ENCODE measurements at regions not wholly inside any gene's neighbourhood (a gene's known extent, or its start where the extent isn't known, plus 50 kb on each side); places are given as distances from the start of the nearest gene placed in this dataset.

DNA sequence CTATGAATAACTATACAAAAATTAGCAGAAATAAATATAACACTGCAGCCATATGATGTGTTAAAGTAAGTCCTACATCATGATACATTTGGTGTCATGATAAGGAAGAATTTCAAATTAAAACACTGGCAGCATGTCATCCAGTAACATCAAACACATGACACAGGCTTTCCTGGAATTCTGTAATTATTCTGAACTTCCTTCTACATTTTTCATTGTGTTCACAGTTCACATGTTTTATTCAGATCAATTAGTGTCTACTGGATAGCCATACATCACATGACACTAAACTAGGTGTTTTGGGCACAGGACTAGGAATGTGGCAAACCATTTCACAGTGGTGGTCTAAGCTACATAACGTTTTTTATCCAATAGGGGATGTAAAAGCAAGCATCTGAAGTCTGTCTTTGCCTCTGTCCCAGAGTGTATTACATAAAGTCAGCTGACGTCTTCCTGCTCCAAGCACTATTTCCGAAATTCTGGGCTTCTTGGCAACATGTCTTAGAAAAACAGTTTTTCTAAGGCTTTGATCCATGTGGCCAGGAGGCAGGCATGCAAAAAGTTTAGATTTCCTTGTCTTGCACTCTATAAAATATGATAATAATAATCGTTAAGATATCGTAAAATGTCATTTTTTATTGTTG, 707.9 kb downstream of the CENPC start:
- TF ChIP-seq, protein P1, sequence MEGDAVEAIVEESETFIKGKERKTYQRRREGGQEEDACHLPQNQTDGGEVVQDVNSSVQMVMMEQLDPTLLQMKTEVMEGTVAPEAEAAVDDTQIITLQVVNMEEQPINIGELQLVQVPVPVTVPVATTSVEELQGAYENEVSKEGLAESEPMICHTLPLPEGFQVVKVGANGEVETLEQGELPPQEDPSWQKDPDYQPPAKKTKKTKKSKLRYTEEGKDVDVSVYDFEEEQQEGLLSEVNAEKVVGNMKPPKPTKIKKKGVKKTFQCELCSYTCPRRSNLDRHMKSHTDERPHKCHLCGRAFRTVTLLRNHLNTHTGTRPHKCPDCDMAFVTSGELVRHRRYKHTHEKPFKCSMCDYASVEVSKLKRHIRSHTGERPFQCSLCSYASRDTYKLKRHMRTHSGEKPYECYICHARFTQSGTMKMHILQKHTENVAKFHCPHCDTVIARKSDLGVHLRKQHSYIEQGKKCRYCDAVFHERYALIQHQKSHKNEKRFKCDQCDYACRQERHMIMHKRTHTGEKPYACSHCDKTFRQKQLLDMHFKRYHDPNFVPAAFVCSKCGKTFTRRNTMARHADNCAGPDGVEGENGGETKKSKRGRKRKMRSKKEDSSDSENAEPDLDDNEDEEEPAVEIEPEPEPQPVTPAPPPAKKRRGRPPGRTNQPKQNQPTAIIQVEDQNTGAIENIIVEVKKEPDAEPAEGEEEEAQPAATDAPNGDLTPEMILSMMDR (conservative IDR thresholded peaks at IDR 0.05; ENCODE audit: low read depth, low read length): no peak
- no peak overlapping the region for H3K4me3 ChIP-seq (ENCODE audit: low read depth, low read length)
- DNase-seq (ENCODE audit: low read depth): no peak

DNA sequence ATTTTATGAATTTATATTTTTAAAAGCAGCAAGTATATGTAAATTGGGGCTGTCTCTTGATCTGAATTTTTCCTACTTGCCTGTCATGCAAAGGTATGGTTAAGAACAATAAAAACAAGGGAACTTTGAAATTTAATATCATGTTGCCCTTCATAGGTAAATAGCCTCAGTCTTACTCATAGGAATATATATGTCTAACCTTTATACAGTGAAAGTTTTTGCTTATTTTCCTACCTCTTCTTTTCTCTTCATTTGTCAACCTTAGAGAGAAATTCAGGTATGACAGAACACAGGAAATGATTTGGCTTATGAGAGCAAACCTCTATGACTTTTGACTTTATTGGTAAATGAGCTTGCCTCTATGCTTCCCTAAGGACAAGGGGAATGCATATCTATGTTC, 716.0 kb downstream of the CENPC start:
- TF ChIP-seq, protein P1 (conservative IDR thresholded peaks at IDR 0.05; ENCODE audit: low read depth, low read length): no peak
- DNase-seq (ENCODE audit: low read depth): no peak
- H3K4me3 ChIP-seq (ENCODE audit: low read depth, low read length): no peak overlapping the region

DNA sequence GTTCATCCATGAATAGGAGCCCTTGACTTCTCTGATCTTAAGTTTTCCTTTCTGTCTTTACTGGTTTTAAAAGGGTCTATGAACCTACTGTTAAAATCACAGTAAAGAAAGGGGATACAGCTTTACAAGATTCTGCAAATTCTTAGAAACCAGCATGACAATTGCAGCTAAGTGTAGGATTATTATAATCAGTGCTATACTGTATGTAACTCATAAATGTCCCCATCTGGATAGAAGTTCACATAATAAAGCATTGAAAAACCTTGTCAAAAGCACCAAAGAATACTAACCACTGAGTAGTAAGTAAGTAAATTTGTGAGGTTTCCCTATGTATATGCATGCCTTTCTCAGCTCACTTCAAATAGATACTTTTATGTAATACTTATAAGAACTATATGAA, 724.6 kb downstream of the CENPC start:
- no peak overlapping the region for H3K4me3 ChIP-seq (ENCODE audit: low read depth, low read length)
- TF ChIP-seq, protein P1 (conservative IDR thresholded peaks at IDR 0.05; ENCODE audit: low read depth, low read length): no peak
- DNase-seq (ENCODE audit: low read depth): no peak

DNA sequence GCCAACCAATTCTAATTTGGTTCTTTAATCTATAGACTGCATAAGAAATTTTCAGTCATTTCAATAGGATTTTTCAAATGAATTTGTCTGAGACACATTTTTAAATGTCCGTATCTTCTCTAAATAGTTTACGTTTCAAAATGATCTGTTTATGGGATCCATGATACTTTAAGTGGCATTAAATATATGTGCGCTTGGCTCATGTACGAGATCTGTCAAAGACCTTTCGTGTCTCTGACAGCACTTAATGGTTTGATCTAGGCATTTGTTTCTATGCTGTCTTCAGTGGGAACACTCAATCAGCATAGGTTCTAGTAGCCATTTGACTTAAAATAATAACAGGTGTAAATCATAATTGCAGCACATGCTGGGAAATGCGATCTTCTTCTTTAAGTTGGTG, 731.0 kb downstream of the CENPC start:
- TF ChIP-seq, protein P1 (conservative IDR thresholded peaks at IDR 0.05; ENCODE audit: low read depth, low read length): no peak
- DNase-seq (ENCODE audit: low read depth): no peak

DNA sequence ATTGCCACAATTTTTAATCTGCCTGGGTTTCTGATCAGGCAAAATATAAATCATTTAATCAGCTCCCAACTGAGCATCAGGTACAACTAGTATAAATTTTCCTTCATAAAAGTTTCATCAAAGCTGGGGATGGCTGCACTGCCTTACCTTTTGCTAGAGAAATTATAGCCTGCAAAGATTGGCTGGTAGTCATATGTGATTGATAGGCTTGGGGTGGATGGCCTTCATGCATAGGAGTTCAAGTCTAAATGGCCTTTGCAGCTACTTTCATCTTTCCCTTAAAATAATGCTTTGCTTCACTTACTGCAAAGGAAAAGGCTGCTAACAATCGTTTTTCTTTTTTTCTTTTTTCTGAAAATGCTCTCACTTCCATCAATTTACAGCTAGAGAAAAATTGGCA, 739.7 kb downstream of the CENPC start:
- H3K4me3 ChIP-seq (ENCODE audit: low read depth, low read length): no peak overlapping the region
- TF ChIP-seq, protein P1 (conservative IDR thresholded peaks at IDR 0.05; ENCODE audit: low read depth, low read length): no peak
- DNase-seq (ENCODE audit: low read depth): no peak

More for the DNA sequence above, 731.0 kb downstream of the CENPC start:
- H3K4me3 ChIP-seq (ENCODE audit: low read depth, low read length): no peak overlapping the region

DNA sequence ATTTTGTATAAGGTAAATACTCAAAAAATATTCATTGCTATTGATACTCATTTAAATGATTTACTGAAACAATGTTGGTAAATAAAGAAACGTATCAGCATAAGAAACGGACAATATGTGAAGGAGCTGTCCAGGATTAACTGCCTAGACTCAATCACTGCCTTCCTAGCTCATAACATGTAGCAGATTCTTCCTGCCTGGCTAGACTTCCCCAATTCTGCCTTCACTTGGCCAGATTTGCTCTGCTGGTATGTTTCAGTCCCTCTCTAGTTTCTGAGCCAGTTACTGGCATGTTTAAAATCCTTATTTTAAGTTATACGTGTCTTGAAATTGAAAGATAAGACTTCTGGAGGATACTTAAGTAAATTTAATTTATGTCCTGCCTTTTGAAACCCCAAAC, 740.3 kb downstream of the CENPC start:
- no peak for DNase-seq (ENCODE audit: low read depth)
- no peak overlapping the region for H3K4me3 ChIP-seq (ENCODE audit: low read depth, low read length)
- TF ChIP-seq, protein P1 (conservative IDR thresholded peaks at IDR 0.05; ENCODE audit: low read depth, low read length): no peak

DNA sequence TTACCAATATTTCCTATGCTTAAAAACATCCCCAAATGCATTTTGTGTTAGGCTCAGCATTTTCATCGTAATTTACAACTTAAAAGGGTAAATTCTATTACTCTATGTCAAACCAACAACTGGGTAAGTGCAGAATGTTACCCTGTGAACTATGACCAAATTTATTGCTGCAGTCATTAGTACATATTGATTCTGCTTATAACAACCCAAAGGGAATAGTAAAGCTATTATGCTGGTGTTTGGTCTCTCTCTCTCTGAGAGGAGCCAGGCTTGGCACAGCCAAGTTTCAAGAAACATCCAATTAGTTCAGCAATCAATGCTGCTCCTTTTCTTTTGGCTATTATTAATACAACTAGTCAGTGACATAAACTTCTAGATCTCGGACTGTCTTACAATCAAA, 747.7 kb downstream of the CENPC start:
- no peak overlapping the region for H3K4me3 ChIP-seq (ENCODE audit: low read depth, low read length)
- TF ChIP-seq, protein P1 (conservative IDR thresholded peaks at IDR 0.05; ENCODE audit: low read depth, low read length): no peak
- DNase-seq (ENCODE audit: low read depth): no peak

All from choroid plexus epithelial cell (primary cell).